ENCODE measurements at regions not wholly inside any gene's neighbourhood (a gene's known extent, or its start where the extent isn't known, plus 50 kb on each side); places are given as distances from the start of the nearest gene placed in this dataset.

GRCh38 chr3:124652009-124652408 is 78.2 kb upstream of the UMPS start:
- no peak for TF ChIP-seq CTCF (IDR thresholded peaks at IDR 0.05; ENCODE audit: control insufficient read depth, insufficient read depth, low read depth, low read length, missing control alignments)

GRCh38 chr3:124653071-124653796 is 77.0 kb upstream of the UMPS start:
- no peak for DNase-seq (ENCODE audit: low read depth)
- no peak for TF ChIP-seq CTCF (IDR thresholded peaks at IDR 0.05; ENCODE audit: control insufficient read depth, insufficient read depth, low read depth, low read length, missing control alignments)
- no peak overlapping the region for H3K4me3 ChIP-seq (ENCODE audit: control insufficient read depth, low read depth, low read length)

More at GRCh38 chr3:124652009-124652408, 78.2 kb upstream of the UMPS start:
- no peak overlapping the region for H3K4me3 ChIP-seq (ENCODE audit: control insufficient read depth, low read depth, low read length)
- no peak for DNase-seq (ENCODE audit: low read depth)

- H3K4me3 ChIP-seq (ENCODE audit: control insufficient read depth, low read depth, low read length): no peak overlapping the region
- no peak for TF ChIP-seq CTCF (IDR thresholded peaks at IDR 0.05; ENCODE audit: control insufficient read depth, insufficient read depth, low read depth, low read length, missing control alignments)
- no peak for DNase-seq (ENCODE audit: low read depth)
These were observed 76.3 kb upstream of the UMPS start for GRCh38 chr3:124653797-124654469.

- TF ChIP-seq CTCF (IDR thresholded peaks at IDR 0.05; ENCODE audit: control insufficient read depth, insufficient read depth, low read depth, low read length, missing control alignments): no peak
- no peak for DNase-seq (ENCODE audit: low read depth)
- H3K4me3 ChIP-seq (ENCODE audit: control insufficient read depth, low read depth, low read length): no peak overlapping the region
These were observed 75.8 kb upstream of the UMPS start for GRCh38 chr3:124654470-124654845.

- DNase-seq (ENCODE audit: low read depth): no peak
- TF ChIP-seq CTCF (IDR thresholded peaks at IDR 0.05; ENCODE audit: control insufficient read depth, insufficient read depth, low read depth, low read length, missing control alignments): no peak
- no peak overlapping the region for H3K4me3 ChIP-seq (ENCODE audit: control insufficient read depth, low read depth, low read length)
These were observed 73.7 kb upstream of the UMPS start for GRCh38 chr3:124656531-124656930.

- DNase-seq (ENCODE audit: low read depth): no peak
These were observed 73.1 kb upstream of the UMPS start for GRCh38 chr3:124657138-124657537.

More at GRCh38 chr3:124657138-124657537, 73.1 kb upstream of the UMPS start:
- no peak for TF ChIP-seq CTCF (IDR thresholded peaks at IDR 0.05; ENCODE audit: control insufficient read depth, insufficient read depth, low read depth, low read length, missing control alignments)
- H3K4me3 ChIP-seq (ENCODE audit: control insufficient read depth, low read depth, low read length): no peak overlapping the region
